ENCODE measurements at regions not wholly inside any gene's neighbourhood (a gene's known extent, or its start where the extent isn't known, plus 50 kb on each side); places are given as distances from the start of the nearest gene placed in this dataset.

- no peak for TF ChIP-seq EZH2phosphoT487 (IDR thresholded peaks at IDR 0.05; ENCODE audit: low read depth, severe bottlenecking, unreplicated experiment)
- TF ChIP-seq EZH2 (IDR thresholded peaks at IDR 0.05; ENCODE audit: borderline replicate concordance) = no peak
These were observed 306.9 kb downstream of the DHX35 start for GRCh38 chr20:39268981-39269461.
